H1 (cell line): ENCODE measurements at regions not wholly inside any gene's neighbourhood (a gene's known extent, or its start where the extent isn't known, plus 50 kb on each side); places are given as distances from the start of the nearest gene placed in this dataset.

Experiments used
- CTCF ChIA-PET: fragments of 300-600 bp; sonication (Branson Sonifier 250); formaldehyde crosslinking; loops from one replicate; lab custom pipeline; 2021; ENCODE audit not compliant: partially characterized antibody; lab: Charles Lee
- POLR2A ChIA-PET: fragments of 300-600 bp; sonication (Branson Sonifier 250); formaldehyde crosslinking; loops from one replicate; lab custom pipeline; 2021; ENCODE audit warnings: inconsistent platforms; ENCODE audit not compliant: partially characterized antibody; lab: Charles Lee
- DNase-seq, 2 experiments: peaks; one replicate each; pipeline versions ENCODE4 v3.0.0 to v3.0.0-alpha.2; 2010 to 2022; ENCODE audit warnings: low spot score in 2 of 2, low read depth in 1 of 2, mixed read lengths in 1 of 2
- FAIRE-seq: peaks from 2 replicates; lab custom pipeline; 2011; peaks lifted over from hg19 to GRCh38; lab: Jason Lieb, UNC
- H2AFZ ChIP-seq: 2 replicates; pipeline ENCODE4 v1.8.1; 2012; ENCODE audit warnings: low read length, inconsistent platforms
- H2AK5ac ChIP-seq: 2 replicates; pipeline ENCODE4 v1.6.1; 2013; ENCODE audit warnings: low read depth, low read length
- H2BK120ac ChIP-seq: replicated peaks from 2 replicates; pipeline ENCODE3; 2013; ENCODE audit warnings: low read depth, low read length, inconsistent platforms
- H2BK12ac ChIP-seq: 2 replicates; pipeline ENCODE4 v1.6.1; 2013; ENCODE audit warnings: low read depth, low read length
- H2BK15ac ChIP-seq: 2 replicates; pipeline ENCODE4 v1.6.1; 2013; ENCODE audit warnings: low read length
- H2BK20ac ChIP-seq: 2 replicates; pipeline ENCODE4 v1.6.1; 2013; ENCODE audit warnings: low read length
- H2BK5ac ChIP-seq: 2 replicates; pipeline ENCODE4 v1.6.1; 2013; ENCODE audit warnings: low read depth, low read length
- H3K14ac ChIP-seq: 2 replicates; pipeline ENCODE4 v1.6.1; 2013; ENCODE audit warnings: inconsistent platforms; ENCODE audit not compliant: insufficient read length
- H3K18ac ChIP-seq: 2 replicates; pipeline ENCODE4 v1.6.1; 2013; ENCODE audit warnings: low read length; ENCODE audit errors: extremely low read depth
- H3K23ac ChIP-seq: 2 replicates; pipeline ENCODE4 v1.6.1; 2013; ENCODE audit warnings: inconsistent platforms; ENCODE audit not compliant: insufficient read length
- H3K23me2 ChIP-seq: 2 replicates; pipeline ENCODE4 v1.6.1; 2013; ENCODE audit warnings: low read depth, low read length
- H3K27ac ChIP-seq: 2 replicates; pipeline ENCODE4 v1.6.1; 2011; ENCODE audit warnings: low read depth, low read length, inconsistent platforms
- H3K27me3 ChIP-seq, 4 experiments: replicated peaks in 1 of 4; 1 replicate in 1 of 4; 2 replicates in 3 of 4; pipeline versions ENCODE4 v1.6.1 to v1.8.1; 2011 to 2013; ENCODE audit warnings: low read length in 3 of 4, mild to moderate bottlenecking in 3 of 4, inconsistent platforms in 2 of 4, mixed read lengths in 2 of 4, moderate library complexity in 1 of 4; ENCODE audit not compliant: control insufficient read depth in 3 of 4, insufficient read depth in 3 of 4; ENCODE audit errors: extremely low read depth in 1 of 4
- H3K36me3 ChIP-seq, 4 experiments: 2 replicates each; pipeline versions ENCODE4 v1.6.1 to v1.8.1; 2011 to 2013; ENCODE audit warnings: mild to moderate bottlenecking in 4 of 4, low read length in 3 of 4, moderate library complexity in 2 of 4, control low read depth in 1 of 4, inconsistent platforms in 1 of 4; ENCODE audit not compliant: insufficient read depth in 4 of 4, control insufficient read depth in 2 of 4
- H3K4ac ChIP-seq: replicated peaks from 2 replicates; pipeline ENCODE3; 2013; ENCODE audit warnings: low read length, low read depth, mixed read lengths, inconsistent platforms; ENCODE audit not compliant: insufficient read length
- H3K4me1 ChIP-seq, 4 experiments: replicated peaks in 1 of 4; 1 replicate in 1 of 4; 2 replicates in 3 of 4; pipeline versions ENCODE4 v1.6.1 to v1.8.1; 2011 to 2013; ENCODE audit warnings: low read length in 3 of 4, inconsistent platforms in 2 of 4, mixed read lengths in 1 of 4; ENCODE audit not compliant: insufficient read depth in 4 of 4, control insufficient read depth in 3 of 4
- H3K4me2 ChIP-seq, 2 experiments: 2 replicates each; pipeline versions ENCODE4 v1.6.1 to v1.8.1; 2011 to 2013; ENCODE audit warnings: low read depth in 2 of 2, low read length in 2 of 2, control low read depth in 1 of 2, inconsistent platforms in 1 of 2, mild to moderate bottlenecking in 1 of 2; ENCODE audit not compliant: insufficient read depth in 1 of 2
- H3K4me3 ChIP-seq, 4 experiments: fragments of 200-600, 300-600 bp in 1 of 4; sonication (generic), shearing (Covaris generic), sonication (Bioruptor Twin) in 1 of 4; 2 replicates each; pipeline versions ENCODE4 v1.5.1 to v1.8.1; 2011 to 2016; ENCODE audit warnings: low read length in 4 of 4, low read depth in 3 of 4, control low read depth in 2 of 4, inconsistent platforms in 2 of 4, mild to moderate bottlenecking in 2 of 4, mixed read lengths in 1 of 4, moderate library complexity in 1 of 4; ENCODE audit not compliant: insufficient read depth in 2 of 4; ENCODE audit errors: extremely low read depth in 1 of 4
- H3K56ac ChIP-seq: replicated peaks from 2 replicates; pipeline ENCODE3; 2013; ENCODE audit warnings: low read depth, mild to moderate bottlenecking, mixed read lengths, low read length, inconsistent platforms; ENCODE audit not compliant: insufficient read length
- H3K79me1 ChIP-seq: 2 replicates; pipeline ENCODE4 v1.6.1; 2013; ENCODE audit warnings: low read depth, low read length, control low read depth
- H3K79me2 ChIP-seq, 2 experiments: 2 replicates each; pipeline versions ENCODE4 v1.6.1 to v1.8.1; 2012 to 2013; ENCODE audit warnings: low read length in 2 of 2, mild to moderate bottlenecking in 2 of 2, inconsistent platforms in 1 of 2; ENCODE audit not compliant: insufficient read depth in 2 of 2, control insufficient read depth in 1 of 2
- H3K9ac ChIP-seq, 4 experiments: replicated peaks in 1 of 4; 1 replicate in 1 of 4; 2 replicates in 3 of 4; pipeline versions ENCODE4 v1.6.1 to v1.8.1; 2011 to 2013; ENCODE audit warnings: low read depth in 3 of 4, low read length in 3 of 4, control low read depth in 2 of 4, mild to moderate bottlenecking in 2 of 4, moderate library complexity in 2 of 4, inconsistent platforms in 1 of 4; ENCODE audit errors: extremely low read depth in 1 of 4
- H3K9me3 ChIP-seq, 2 experiments: 2 replicates each; pipeline versions ENCODE4 v1.6.1 to v1.8.1; 2012 to 2013; ENCODE audit warnings: mild to moderate bottlenecking in 2 of 2, moderate library complexity in 2 of 2, control low read depth in 1 of 2, inconsistent platforms in 1 of 2, low read depth in 1 of 2, low read length in 1 of 2, mixed read lengths in 1 of 2; ENCODE audit not compliant: insufficient read depth in 2 of 2
- H4K20me1 ChIP-seq, 2 experiments: replicated peaks in 1 of 2; 2 replicates each; pipeline versions ENCODE3 to v1.8.1; 2011 to 2013; ENCODE audit warnings: inconsistent platforms in 2 of 2, low read length in 2 of 2, mild to moderate bottlenecking in 1 of 2; ENCODE audit not compliant: insufficient read depth in 2 of 2, control insufficient read depth in 1 of 2
- H4K5ac ChIP-seq: 2 replicates; pipeline ENCODE4 v1.6.1; 2013; ENCODE audit warnings: low read length, low read depth, mixed read lengths, inconsistent platforms; ENCODE audit not compliant: insufficient read length
- H4K8ac ChIP-seq: 2 replicates; pipeline ENCODE4 v1.8.0; 2013; ENCODE audit warnings: mild to moderate bottlenecking, moderate library complexity, low read length, inconsistent platforms; ENCODE audit not compliant: insufficient read depth; ENCODE audit errors: extremely low read depth
- H4K91ac ChIP-seq: replicated peaks from 2 replicates; pipeline ENCODE3; 2013; ENCODE audit warnings: low read length, mixed read lengths, inconsistent platforms; ENCODE audit not compliant: insufficient read length
- CEBPB ChIP-seq: IDR thresholded peaks from 2 replicates; pipeline ENCODE4 v1.6.1; 2012; ENCODE audit warnings: low read depth, low read length
- WGBS, 2 experiments: shearing (Covaris generic) in 1 of 2; methylation state at CpG; one replicate each; pipeline versions ENCODE4 v1.1.6 to v1.1.7; 2013 to 2015; ENCODE audit warnings: low lambda C conversion rate in 2 of 2, mixed read lengths in 2 of 2, inconsistent platforms in 1 of 2, low coverage in 1 of 2, missing lambda C conversion rate in 1 of 2; ENCODE audit not compliant: insufficient replicate concordance in 2 of 2, insufficient coverage in 1 of 2, insufficient read length in 1 of 2; ENCODE audit errors: extremely low coverage in 1 of 2, missing lambda C conversion rate in 1 of 2; 5-methylcytosine and 5-hydroxymethylcytosine counted together
- TF ChIP-seq, protein P1 (sequence below): IDR thresholded peaks from 2 replicates; pipeline ENCODE4 v1.6.1; 2012; ENCODE audit warnings: inconsistent platforms

DNA sequence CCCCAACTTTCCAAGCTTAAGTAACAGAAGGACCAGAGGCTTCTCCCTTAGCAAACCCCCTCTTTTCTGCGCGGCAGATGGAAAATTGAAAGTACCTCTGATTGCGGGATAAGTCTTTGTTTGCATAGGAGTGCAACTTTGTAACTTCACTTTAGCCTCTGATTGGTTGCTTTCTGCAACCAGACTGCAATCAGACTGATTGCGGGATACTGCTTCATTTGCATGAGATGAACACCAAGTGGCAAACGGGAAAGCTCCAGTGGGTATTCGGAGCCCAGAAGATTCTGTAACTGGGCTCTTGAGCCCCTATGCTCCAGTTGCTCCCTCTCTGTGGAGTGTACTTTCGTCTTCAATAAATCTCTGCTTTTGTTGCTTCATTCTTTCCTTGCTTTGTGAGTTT is 260.6 kb downstream of the BAMBI start:
- no peak for TF ChIP-seq CEBPB
- TF ChIP-seq, protein P1, sequence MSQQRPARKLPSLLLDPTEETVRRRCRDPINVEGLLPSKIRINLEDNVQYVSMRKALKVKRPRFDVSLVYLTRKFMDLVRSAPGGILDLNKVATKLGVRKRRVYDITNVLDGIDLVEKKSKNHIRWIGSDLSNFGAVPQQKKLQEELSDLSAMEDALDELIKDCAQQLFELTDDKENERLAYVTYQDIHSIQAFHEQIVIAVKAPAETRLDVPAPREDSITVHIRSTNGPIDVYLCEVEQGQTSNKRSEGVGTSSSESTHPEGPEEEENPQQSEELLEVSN = no peak
- CTCF ChIA-PET = interaction anchor here (1.1 to 5.0 kb wide), 7 partner anchors 14 to 275 kb away, joined by 3 to 27 read pairs (median 6); no protein-coding TSS in a partner anchor
- 80% methylated on average over 7 of the region's 7 CpGs; no CpG with 5 or more reads in 1 of the 2 experiments for WGBS, 2 experiments
- Histone ChIP-seq H3K18ac (no peak overlapping the region), H3K9ac (no peak overlapping the region), H3K56ac (no peak overlapping the region), H2BK120ac (no peak overlapping the region), H3K23me2 (no peaks in the 10 kb centered on the region), H2BK15ac (no peak overlapping the region), H3K4ac (no peak overlapping the region), H2BK5ac (no peak overlapping the region), H3K4me1 (no peaks in the 10 kb centered on the region), H3K4me2 (no peak overlapping the region), H3K79me1 (no peaks in the 10 kb centered on the region), H2BK20ac (no peak overlapping the region), H3K27me3 (no peaks in the 10 kb centered on the region), H3K4me3 (no peak overlapping the region), H4K91ac (no peak overlapping the region), H3K36me3 (no peaks in the 10 kb centered on the region), H4K20me1 (no peaks in the 10 kb centered on the region), H2AFZ (0 out of 2 replicates have a peak overlapping the region, but pooled peaks have one; percentile 34), H2AK5ac (no peak overlapping the region), H3K14ac (no peak overlapping the region), H3K79me2 (no peaks in the 10 kb centered on the region), H3K9me3 (peaks cover 8 to 13% of the 10 kb centered on the region in 2 experiments; a peak in 2 of 4 replicates), H2BK12ac (no peak overlapping the region), H3K27ac (no peak overlapping the region), H3K23ac (no peak overlapping the region), H4K5ac (no peak overlapping the region), H4K8ac (no peak overlapping the region)
- DNase-seq (no peak), FAIRE-seq (no peak)
- POLR2A ChIA-PET = no interaction called here
